Testis (tissue), 2 donors: ENCODE measurements at regions not wholly inside any gene's neighbourhood (a gene's known extent, or its start where the extent isn't known, plus 50 kb on each side); places are given as distances from the start of the nearest gene placed in this dataset.

ENCODE experiments used
- POLR2A ChIP-seq: fragments of 450-650 bp; IDR thresholded peaks from one replicate; pipeline ENCODE4 v1.6.1; 2017; ENCODE audit warnings: antibody characterized with exemption, mild to moderate bottlenecking, moderate library complexity
- TF ChIP-seq, protein P1 (sequence below), 3 experiments: fragments of 450-650 bp in 2 of 3; fragments of 200-600 bp in 1 of 3; sonication (generic) in 1 of 3; IDR thresholded peaks; one replicate each; pipeline ENCODE4 v1.5.1; 2016 to 2019; ENCODE audit warnings: antibody characterized with exemption in 3 of 3, mild to moderate bottlenecking in 2 of 3, moderate library complexity in 1 of 3

DNA sequence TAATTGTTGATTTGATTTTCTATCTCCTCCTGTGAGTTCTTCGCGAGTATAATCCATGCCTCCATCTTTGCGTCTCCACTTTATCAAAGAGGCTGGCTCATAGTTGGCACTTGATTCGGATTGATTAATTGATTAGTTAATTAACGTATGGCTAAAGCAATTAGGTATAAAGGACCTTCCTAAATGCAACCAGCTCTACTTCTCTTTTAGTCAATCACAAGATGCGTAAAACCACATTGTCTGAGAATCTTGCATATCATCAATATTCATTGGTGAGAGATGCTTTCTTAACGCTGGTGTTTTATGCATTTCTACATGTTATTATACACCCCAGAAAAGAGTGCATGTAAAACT, 56.4 kb upstream of the NR2F2 start:
- TF ChIP-seq, protein P1, sequence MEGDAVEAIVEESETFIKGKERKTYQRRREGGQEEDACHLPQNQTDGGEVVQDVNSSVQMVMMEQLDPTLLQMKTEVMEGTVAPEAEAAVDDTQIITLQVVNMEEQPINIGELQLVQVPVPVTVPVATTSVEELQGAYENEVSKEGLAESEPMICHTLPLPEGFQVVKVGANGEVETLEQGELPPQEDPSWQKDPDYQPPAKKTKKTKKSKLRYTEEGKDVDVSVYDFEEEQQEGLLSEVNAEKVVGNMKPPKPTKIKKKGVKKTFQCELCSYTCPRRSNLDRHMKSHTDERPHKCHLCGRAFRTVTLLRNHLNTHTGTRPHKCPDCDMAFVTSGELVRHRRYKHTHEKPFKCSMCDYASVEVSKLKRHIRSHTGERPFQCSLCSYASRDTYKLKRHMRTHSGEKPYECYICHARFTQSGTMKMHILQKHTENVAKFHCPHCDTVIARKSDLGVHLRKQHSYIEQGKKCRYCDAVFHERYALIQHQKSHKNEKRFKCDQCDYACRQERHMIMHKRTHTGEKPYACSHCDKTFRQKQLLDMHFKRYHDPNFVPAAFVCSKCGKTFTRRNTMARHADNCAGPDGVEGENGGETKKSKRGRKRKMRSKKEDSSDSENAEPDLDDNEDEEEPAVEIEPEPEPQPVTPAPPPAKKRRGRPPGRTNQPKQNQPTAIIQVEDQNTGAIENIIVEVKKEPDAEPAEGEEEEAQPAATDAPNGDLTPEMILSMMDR (IDR thresholded peaks at IDR 0.05) = no peak
- TF ChIP-seq POLR2A = no peak
